OCI-LY1 (cell line): ENCODE measurements at regions not wholly inside any gene's neighbourhood (a gene's known extent, or its start where the extent isn't known, plus 50 kb on each side); places are given as distances from the start of the nearest gene placed in this dataset.
"Not testable (repeated sequence)": the region's sequence is repeated elsewhere in the genome, so short reads cannot be mapped to it uniquely, and the experiment has no call there.

Experiments
- CTCF ChIP-seq: fragments of 200-600 bp; sonication (generic), shearing (Covaris generic); IDR thresholded peaks from 2 replicates; pipeline ENCODE4 v1.5.1; 2017; ENCODE audit warnings: mild to moderate bottlenecking, antibody characterized with exemption, low read length, moderate library complexity, mixed read lengths
- EZH2 ChIP-seq: fragments of 200-600 bp; sonication (generic), shearing (Covaris generic); IDR thresholded peaks from 2 replicates; pipeline ENCODE4 v1.8.0; 2017; ENCODE audit warnings: borderline replicate concordance, mixed run types, mild to moderate bottlenecking, antibody characterized with exemption, low read length, moderate library complexity, mixed read lengths

- TF ChIP-seq CTCF, EZH2: not testable (repeated sequence)
These were observed 52.2 kb upstream of the KCNAB1 start for GRCh38 chr3:156068151-156068550.
